Ovary (tissue), 3 donors: ENCODE measurements at regions not wholly inside any gene's neighbourhood (a gene's known extent, or its start where the extent isn't known, plus 50 kb on each side); places are given as distances from the start of the nearest gene placed in this dataset.

Experiments
- CTCF ChIP-seq, 3 donors: fragments of 450-650 bp in 2 of 3; fragments of 200-600 bp in 1 of 3; IDR thresholded peaks; one replicate each; pipeline versions ENCODE4 v1.5.1 to v1.8.0; 2016 to 2022; ENCODE audit warnings: antibody characterized with exemption in 3 of 3, mild to moderate bottlenecking in 1 of 3
- EP300 ChIP-seq: sonication (generic); formaldehyde crosslinking; IDR thresholded peaks from one replicate; pipeline ENCODE4 v1.6.1; 2017; ENCODE audit warnings: antibody characterized with exemption
- donor health status: DM: no; HTN: no; CAD: no.

GRCh38 chr1:242872521-242872920, 348.0 kb upstream of the PLD5 start:
- no peak for TF ChIP-seq CTCF (IDR thresholded peaks at IDR 0.05)
- TF ChIP-seq EP300: no peak
